CD4-positive, CD25-positive, alpha-beta regulatory T cell (primary cell): ENCODE measurements at regions not wholly inside any gene's neighbourhood (a gene's known extent, or its start where the extent isn't known, plus 50 kb on each side); places are given as distances from the start of the nearest gene placed in this dataset.

ENCODE experiments used
- ATAC-seq, 2 donors: fragments of 150-1000 bp; cut with Tn5 transposase; one replicate each; pipeline ENCODE4 v1.10.0; 2021; ENCODE audit warnings: low read depth in 2 of 2, moderate number of reproducible peaks in 2 of 2, moderate library complexity in 1 of 2
- DNase-seq, 3 donors: peaks; one replicate each; pipeline versions ENCODE4 v3.0.0 to v3.0.0-alpha.2; 2012 to 2022; ENCODE audit warnings: mixed read lengths in 1 of 3
- H3K27ac ChIP-seq: one replicate; pipeline ENCODE4 v1.7.0; 2013; ENCODE audit warnings: mild to moderate bottlenecking, low read length; ENCODE audit not compliant: insufficient read depth, poor library complexity, severe bottlenecking
- H3K27me3 ChIP-seq: one replicate; pipeline ENCODE4 v1.7.0; 2013; ENCODE audit warnings: low read length; ENCODE audit not compliant: control insufficient read depth, insufficient read depth
- H3K36me3 ChIP-seq: one replicate; pipeline ENCODE4 v1.7.0; 2013; ENCODE audit warnings: mild to moderate bottlenecking, low read length, moderate library complexity; ENCODE audit not compliant: control insufficient read depth, insufficient read depth
- H3K4me1 ChIP-seq: 2 replicates; pipeline ENCODE4 v1.7.0; 2013; ENCODE audit warnings: mild to moderate bottlenecking, low read length; ENCODE audit not compliant: insufficient read depth, control insufficient read depth, poor library complexity, severe bottlenecking
- H3K4me3 ChIP-seq: one replicate; pipeline ENCODE4 v1.7.0; 2013; ENCODE audit warnings: low read depth, mild to moderate bottlenecking, low read length, moderate library complexity
- H3K9me3 ChIP-seq, 2 experiments: 1 replicate in 1 of 2; 2 replicates in 1 of 2; pipeline ENCODE4 v1.7.0; 2013; ENCODE audit warnings: low read length in 2 of 2, mild to moderate bottlenecking in 1 of 2, moderate library complexity in 1 of 2; ENCODE audit not compliant: control insufficient read depth in 2 of 2
- H3K27ac Mint-ChIP-seq, 3 donors: one replicate each; pipeline ENCODE4 v1.8.0; 2020 to 2022; ENCODE audit warnings: mild to moderate bottlenecking in 3 of 3, mixed read lengths in 3 of 3, moderate library complexity in 2 of 3
- H3K27me3 Mint-ChIP-seq: one replicate; pipeline ENCODE4 v1.8.0; 2022; ENCODE audit warnings: mild to moderate bottlenecking, mixed read lengths
- H3K36me3 Mint-ChIP-seq: one replicate; pipeline ENCODE4 v1.8.0; 2020; ENCODE audit warnings: mixed read lengths
- H3K4me1 Mint-ChIP-seq, 4 donors: one replicate each; pipeline ENCODE4 v1.8.0; 2020 to 2022; ENCODE audit warnings: mixed read lengths in 4 of 4, mild to moderate bottlenecking in 1 of 4
- H3K4me3 Mint-ChIP-seq, 4 donors: one replicate each; pipeline ENCODE4 v1.8.0; 2020 to 2022; ENCODE audit warnings: mild to moderate bottlenecking in 4 of 4, mixed read lengths in 4 of 4, moderate library complexity in 3 of 4
- H3K9me3 Mint-ChIP-seq, 7 donors: one replicate each; pipeline ENCODE4 v1.8.0; 2020 to 2022; ENCODE audit warnings: mixed read lengths in 7 of 7, mild to moderate bottlenecking in 3 of 7, moderate library complexity in 2 of 7

DNA sequence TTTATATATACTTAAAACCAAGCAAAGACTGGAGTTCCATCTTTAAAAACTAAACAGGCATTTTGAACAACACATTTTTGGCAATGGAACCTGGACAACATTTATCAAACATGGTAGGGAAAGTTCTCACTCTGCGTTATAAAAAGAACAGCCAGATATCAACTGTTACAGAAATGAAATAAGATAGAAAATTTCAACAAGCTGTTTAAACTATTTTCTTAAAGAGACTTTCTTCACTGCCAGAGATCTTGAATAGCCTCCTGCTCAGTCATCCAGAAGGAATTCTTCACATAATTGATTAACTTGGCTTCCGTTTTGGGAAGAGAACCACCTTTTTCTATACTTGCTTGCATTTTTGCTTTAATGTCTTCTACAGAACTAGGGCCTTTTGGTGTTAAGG, 166.0 kb upstream of the PIK3C3 start:
- H3K4me3 Mint-ChIP-seq, result no peak overlapping the region
- ATAC-seq (no peak), DNase-seq (no peak)
- H3K9me3 ChIP-seq, result no peaks in the 10 kb centered on the region
- no peak overlapping the region for H3K27ac Mint-ChIP-seq
- H3K36me3 ChIP-seq, result no peaks in the 10 kb centered on the region
- H3K4me1 ChIP-seq, result no peaks in the 10 kb centered on the region
- H3K27me3 Mint-ChIP-seq, result no peaks in the 10 kb centered on the region
- H3K36me3 Mint-ChIP-seq, result no peaks in the 10 kb centered on the region
- H3K27ac ChIP-seq, result no peak overlapping the region
- H3K4me1 Mint-ChIP-seq, result peaks cover 0 to 4% (median 0%) of the 10 kb centered on the region in 4 donors
- H3K27me3 ChIP-seq, result no peaks in the 10 kb centered on the region
- no peak overlapping the region for H3K4me3 ChIP-seq
- peaks cover 0 to 5% (median 0%) of the 10 kb centered on the region in 7 donors for H3K9me3 Mint-ChIP-seq

DNA sequence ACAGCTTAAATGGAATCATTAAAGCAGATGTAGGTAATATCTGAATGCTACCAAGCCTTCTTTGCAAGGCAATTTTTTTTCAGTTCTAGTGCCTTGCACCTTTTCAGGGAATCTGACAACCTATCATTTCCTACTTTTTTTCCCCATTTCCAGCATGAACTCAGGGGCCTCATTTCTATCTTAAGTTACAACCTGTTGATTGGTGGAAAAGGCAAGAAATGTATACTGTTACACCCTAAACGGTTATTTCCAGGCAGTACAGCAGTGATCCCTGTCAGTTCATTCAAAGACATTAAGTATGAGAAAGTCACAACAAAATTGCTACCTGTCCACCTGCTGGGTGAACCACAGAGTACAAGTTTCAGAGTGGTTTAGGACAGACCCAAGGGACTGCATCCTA, 171.2 kb upstream of the PIK3C3 start:
- no peak for ATAC-seq
- Mint-ChIP-seq H3K27ac (no peak overlapping the region), H3K27me3 (no peaks in the 10 kb centered on the region)

DNA sequence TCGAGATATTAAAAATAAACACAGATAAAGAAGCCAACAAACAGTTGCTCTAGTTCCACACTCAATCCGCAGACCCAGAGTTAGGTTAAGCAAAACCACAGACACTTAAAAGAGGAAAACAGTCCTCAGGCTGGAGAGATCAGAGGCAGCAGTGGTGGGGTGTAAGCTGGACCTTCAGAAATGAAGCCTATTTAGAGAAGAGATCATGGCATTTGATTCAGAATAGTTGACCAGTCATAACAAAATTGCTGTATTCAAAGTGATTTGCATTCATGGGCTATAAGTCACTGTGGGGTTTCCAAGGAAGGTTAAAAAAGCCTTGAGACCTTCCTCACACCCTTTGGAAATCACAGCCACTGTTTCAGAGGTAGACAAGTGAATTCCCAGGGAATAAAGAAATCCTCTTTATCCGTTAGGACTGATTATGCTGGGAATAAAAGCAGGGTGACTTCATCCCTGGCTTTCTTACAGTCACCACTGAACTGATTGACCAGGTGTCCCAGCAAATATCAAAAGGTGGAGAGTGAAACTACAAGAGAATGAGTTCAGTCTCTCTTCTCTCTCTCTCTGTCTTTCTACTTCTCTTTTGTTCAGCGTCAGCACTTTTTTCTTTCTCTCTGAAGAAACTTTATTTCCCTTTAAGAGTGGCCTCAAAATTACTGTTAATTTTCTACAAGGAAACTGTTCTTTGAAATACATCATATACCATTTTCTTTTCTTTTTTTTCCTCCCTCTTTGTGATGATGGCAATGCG, 171.8 kb upstream of the PIK3C3 start:
- Mint-ChIP-seq H3K4me1 (no peaks in the 10 kb centered on the region), H3K9me3 (peaks cover 0 to 3% (median 0%) of the 10 kb centered on the region in 7 donors), H3K36me3 (no peaks in the 10 kb centered on the region), H3K4me3 (no peak overlapping the region), H3K27me3 (no peaks in the 10 kb centered on the region), H3K27ac (no peak overlapping the region)
- H3K27me3 ChIP-seq, result no peaks in the 10 kb centered on the region
- ATAC-seq, result no peak
- no peak overlapping the region for H3K4me3 ChIP-seq
- H3K27ac ChIP-seq, result no peak overlapping the region
- no peaks in the 10 kb centered on the region for H3K36me3 ChIP-seq
- no peaks in the 10 kb centered on the region for H3K9me3 ChIP-seq
- no peak for DNase-seq
- no peaks in the 10 kb centered on the region for H3K4me1 ChIP-seq

More for the DNA sequence above, 171.2 kb upstream of the PIK3C3 start:
- Histone ChIP-seq H3K9me3 (no peaks in the 10 kb centered on the region), H3K36me3 (no peaks in the 10 kb centered on the region), H3K4me3 (no peak overlapping the region), H3K27me3 (no peaks in the 10 kb centered on the region), H3K4me1 (no peaks in the 10 kb centered on the region), H3K27ac (no peak overlapping the region)
- Mint-ChIP-seq H3K36me3 (no peaks in the 10 kb centered on the region), H3K9me3 (peaks cover 0 to 3% (median 0%) of the 10 kb centered on the region in 7 donors), H3K4me1 (no peaks in the 10 kb centered on the region), H3K4me3 (no peak overlapping the region)
- DNase-seq, result no peak

DNA sequence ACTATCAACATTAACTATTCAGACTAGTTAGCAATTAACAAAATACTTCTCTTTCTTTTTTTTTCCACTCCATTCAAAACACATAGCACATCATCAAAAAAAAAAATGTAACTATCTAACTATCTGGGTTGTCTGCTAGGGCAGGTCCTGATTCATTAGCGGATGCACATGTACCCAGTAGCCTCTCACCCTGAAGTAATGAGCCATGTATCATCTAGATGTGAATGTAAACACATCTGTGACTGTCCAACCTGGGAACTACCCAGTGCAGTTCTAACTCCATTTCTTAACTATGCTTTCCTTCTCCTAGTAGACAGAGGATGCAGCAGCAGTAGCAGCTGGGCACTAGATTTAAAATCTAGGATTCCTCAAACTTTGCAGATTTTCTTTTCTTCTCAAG, 183.1 kb upstream of the PIK3C3 start:
- no peak for DNase-seq
- Histone ChIP-seq H3K27ac (no peak overlapping the region), H3K4me1 (no peaks in the 10 kb centered on the region), H3K36me3 (no peaks in the 10 kb centered on the region), H3K4me3 (no peak overlapping the region), H3K27me3 (no peaks in the 10 kb centered on the region), H3K9me3 (no peaks in the 10 kb centered on the region)
- Mint-ChIP-seq H3K27ac (no peak overlapping the region), H3K9me3 (peaks cover 0 to 3% (median 0%) of the 10 kb centered on the region in 7 donors), H3K36me3 (no peaks in the 10 kb centered on the region), H3K4me3 (no peak overlapping the region), H3K4me1 (no peaks in the 10 kb centered on the region), H3K27me3 (no peaks in the 10 kb centered on the region)
- no peak for ATAC-seq

DNA sequence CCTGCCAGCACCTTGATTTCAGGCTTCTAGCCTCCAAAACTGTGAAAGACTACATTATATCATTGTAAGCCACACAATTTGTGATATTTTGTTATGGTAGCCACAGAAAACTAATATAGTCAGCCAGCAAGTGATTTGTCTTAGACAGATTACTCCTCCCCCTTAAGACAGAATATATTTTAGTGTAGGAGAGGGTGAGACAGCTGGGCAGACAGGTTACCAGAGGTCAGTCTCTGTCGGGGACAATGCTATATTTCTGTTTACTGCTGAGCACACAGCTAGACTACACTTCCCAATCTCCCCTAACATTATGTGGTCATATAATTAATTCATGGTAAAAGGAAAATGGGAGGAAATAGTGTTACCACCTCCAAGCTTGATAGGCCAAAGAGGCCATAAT, 185.8 kb upstream of the PIK3C3 start:
- Histone ChIP-seq H3K36me3 (no peaks in the 10 kb centered on the region), H3K27ac (no peak overlapping the region), H3K4me3 (no peak overlapping the region), H3K9me3 (no peaks in the 10 kb centered on the region), H3K27me3 (no peaks in the 10 kb centered on the region), H3K4me1 (no peaks in the 10 kb centered on the region)
- Mint-ChIP-seq H3K36me3 (no peaks in the 10 kb centered on the region), H3K4me3 (no peak overlapping the region), H3K27ac (no peak overlapping the region), H3K9me3 (peaks cover 0 to 4% (median 0%) of the 10 kb centered on the region in 7 donors), H3K4me1 (no peaks in the 10 kb centered on the region), H3K27me3 (no peaks in the 10 kb centered on the region)
- ATAC-seq (no peak), DNase-seq (no peak)

DNA sequence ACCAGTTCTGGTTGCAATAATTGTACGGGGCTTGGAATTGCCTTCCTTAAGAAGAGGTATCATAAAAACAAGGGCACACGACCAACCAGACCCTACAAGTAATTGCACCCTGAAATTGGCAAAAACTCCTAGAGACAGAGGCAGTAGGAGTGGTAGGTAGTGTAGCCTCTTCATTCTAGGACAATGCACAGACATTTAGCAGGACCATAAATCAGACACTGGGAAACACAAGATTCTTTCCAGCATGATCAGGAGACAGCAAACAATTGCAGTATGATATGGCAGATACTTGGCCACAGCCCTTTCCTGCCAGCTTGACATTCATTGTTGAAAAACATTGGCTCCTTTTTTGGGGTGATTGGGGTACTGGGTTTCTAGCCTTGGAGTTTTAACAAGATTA, 186.6 kb upstream of the PIK3C3 start:
- DNase-seq (no peak), ATAC-seq (no peak)
- Mint-ChIP-seq H3K9me3 (peaks cover 0 to 5% (median 0%) of the 10 kb centered on the region in 7 donors), H3K4me3 (no peak overlapping the region), H3K27ac (no peak overlapping the region), H3K27me3 (no peaks in the 10 kb centered on the region), H3K36me3 (no peaks in the 10 kb centered on the region), H3K4me1 (no peaks in the 10 kb centered on the region)
- Histone ChIP-seq H3K9me3 (no peaks in the 10 kb centered on the region), H3K4me1 (no peaks in the 10 kb centered on the region), H3K4me3 (no peak overlapping the region), H3K27ac (no peak overlapping the region), H3K36me3 (no peaks in the 10 kb centered on the region), H3K27me3 (no peaks in the 10 kb centered on the region)

DNA sequence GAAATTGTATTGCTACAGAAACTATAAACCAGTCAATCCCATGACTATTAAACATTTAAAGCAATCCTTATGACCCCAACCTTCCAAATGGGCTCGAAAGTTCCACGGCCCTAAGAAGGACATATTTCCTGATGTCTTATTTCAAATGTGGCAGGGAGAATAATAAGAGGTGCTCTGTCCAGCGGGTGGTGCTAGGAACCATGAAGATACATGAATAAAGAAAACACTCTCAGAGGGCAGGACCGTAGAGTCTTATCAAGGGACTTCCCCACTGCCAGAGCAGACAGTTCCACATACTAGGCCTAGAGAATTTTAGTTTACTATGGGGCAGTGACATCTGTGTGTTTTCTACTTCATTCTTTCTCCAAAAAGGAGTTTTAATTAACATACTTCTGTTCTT, 187.1 kb upstream of the PIK3C3 start:
- Mint-ChIP-seq H3K4me3 (no peak overlapping the region), H3K36me3 (no peaks in the 10 kb centered on the region)

DNA sequence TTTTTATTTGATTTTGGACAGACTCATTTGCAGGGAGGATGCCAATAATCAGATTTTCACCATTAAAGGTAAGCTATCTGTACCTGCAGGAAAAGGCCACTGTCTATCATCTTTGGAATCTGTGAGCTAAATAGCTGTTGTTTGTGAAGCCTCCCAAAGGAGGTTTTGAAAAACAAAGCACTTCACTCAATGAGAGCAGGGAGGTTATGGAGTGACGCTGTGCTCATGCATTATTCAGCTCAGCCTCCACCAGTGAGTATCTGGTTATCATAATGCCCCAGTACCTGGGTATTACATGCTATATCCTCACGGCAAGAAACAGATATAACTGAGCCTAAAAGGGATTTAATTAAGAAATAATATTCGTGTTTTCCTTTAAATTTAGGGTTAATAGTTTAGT, 189.6 kb upstream of the PIK3C3 start:
- ATAC-seq, result no peak
- Histone ChIP-seq H3K9me3 (no peaks in the 10 kb centered on the region), H3K4me1 (no peaks in the 10 kb centered on the region), H3K27ac (no peak overlapping the region), H3K36me3 (no peaks in the 10 kb centered on the region), H3K27me3 (no peaks in the 10 kb centered on the region), H3K4me3 (no peak overlapping the region)
- H3K4me3 Mint-ChIP-seq, result no peak overlapping the region
- H3K27me3 Mint-ChIP-seq, result no peaks in the 10 kb centered on the region
- no peaks in the 10 kb centered on the region for H3K4me1 Mint-ChIP-seq
- no peak overlapping the region for H3K27ac Mint-ChIP-seq
- H3K9me3 Mint-ChIP-seq, result peaks cover 0 to 12% (median 2%) of the 10 kb centered on the region in 7 donors
- no peak for DNase-seq
- no peaks in the 10 kb centered on the region for H3K36me3 Mint-ChIP-seq

More for the DNA sequence above, 187.1 kb upstream of the PIK3C3 start:
- H3K27me3 Mint-ChIP-seq, result no peaks in the 10 kb centered on the region
- H3K9me3 Mint-ChIP-seq, result peaks cover 0 to 5% (median 0%) of the 10 kb centered on the region in 7 donors
- Histone ChIP-seq H3K9me3 (no peaks in the 10 kb centered on the region), H3K27me3 (no peaks in the 10 kb centered on the region), H3K4me1 (no peaks in the 10 kb centered on the region), H3K4me3 (no peak overlapping the region), H3K27ac (no peak overlapping the region), H3K36me3 (no peaks in the 10 kb centered on the region)
- no peaks in the 10 kb centered on the region for H3K4me1 Mint-ChIP-seq
- ATAC-seq (no peak), DNase-seq (peak in 1 of 3 donors; percentile 5)
- no peak overlapping the region for H3K27ac Mint-ChIP-seq
